ENCODE measurements at regions not wholly inside any gene's neighbourhood (a gene's known extent, or its start where the extent isn't known, plus 50 kb on each side); places are given as distances from the start of the nearest gene placed in this dataset.

DNA sequence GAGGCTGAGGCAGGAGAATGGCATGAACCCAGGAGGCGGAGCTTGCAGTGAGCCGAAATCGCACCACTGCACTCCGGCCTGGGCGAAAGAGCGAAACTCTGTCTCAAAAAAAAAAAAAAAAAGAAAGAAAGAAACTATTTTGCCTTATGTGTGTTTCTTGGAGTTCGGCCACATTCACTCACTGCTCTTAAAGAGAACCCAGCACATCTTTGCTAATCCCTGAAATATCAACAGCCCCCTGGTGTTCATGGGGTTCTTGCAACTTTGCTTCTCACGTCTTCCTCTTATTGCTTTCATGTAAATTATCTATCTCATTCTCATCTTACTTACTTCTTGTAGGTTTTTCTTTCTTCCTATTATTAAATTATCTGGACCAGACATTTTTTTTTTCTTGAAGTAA is 126.3 kb upstream of the ASTN2 start:
- TF ChIP-seq EZH2 (optimal IDR thresholded peaks at IDR 0.05; ENCODE audit: low read depth, low read length) = no peak
- TF ChIP-seq, protein P1, sequence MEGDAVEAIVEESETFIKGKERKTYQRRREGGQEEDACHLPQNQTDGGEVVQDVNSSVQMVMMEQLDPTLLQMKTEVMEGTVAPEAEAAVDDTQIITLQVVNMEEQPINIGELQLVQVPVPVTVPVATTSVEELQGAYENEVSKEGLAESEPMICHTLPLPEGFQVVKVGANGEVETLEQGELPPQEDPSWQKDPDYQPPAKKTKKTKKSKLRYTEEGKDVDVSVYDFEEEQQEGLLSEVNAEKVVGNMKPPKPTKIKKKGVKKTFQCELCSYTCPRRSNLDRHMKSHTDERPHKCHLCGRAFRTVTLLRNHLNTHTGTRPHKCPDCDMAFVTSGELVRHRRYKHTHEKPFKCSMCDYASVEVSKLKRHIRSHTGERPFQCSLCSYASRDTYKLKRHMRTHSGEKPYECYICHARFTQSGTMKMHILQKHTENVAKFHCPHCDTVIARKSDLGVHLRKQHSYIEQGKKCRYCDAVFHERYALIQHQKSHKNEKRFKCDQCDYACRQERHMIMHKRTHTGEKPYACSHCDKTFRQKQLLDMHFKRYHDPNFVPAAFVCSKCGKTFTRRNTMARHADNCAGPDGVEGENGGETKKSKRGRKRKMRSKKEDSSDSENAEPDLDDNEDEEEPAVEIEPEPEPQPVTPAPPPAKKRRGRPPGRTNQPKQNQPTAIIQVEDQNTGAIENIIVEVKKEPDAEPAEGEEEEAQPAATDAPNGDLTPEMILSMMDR (IDR thresholded peaks at IDR 0.05; ENCODE audit: low read length) = no peak

All from MM.1S (cell line).